ENCODE measurements at regions not wholly inside any gene's neighbourhood (a gene's known extent, or its start where the extent isn't known, plus 50 kb on each side); places are given as distances from the start of the nearest gene placed in this dataset.

- Histone ChIP-seq H3K27ac (no peak overlapping the region), H3K27me3 (replicated peaks; ENCODE audit: insufficient read depth) (no peaks in the 10 kb centered on the region), H3K36me3 (no peaks in the 10 kb centered on the region), H3K4me1 (replicated peaks) (no peaks in the 10 kb centered on the region), H3K4me3 (no peak overlapping the region), H3K9me3 (no peaks in the 10 kb centered on the region)
- intact Hi-C loops (cut with DNase I) = no loop called here
- TF ChIP-seq POLR2AphosphoS5 (IDR thresholded peaks at IDR 0.05) (no peak), POLR2A (IDR thresholded peaks at IDR 0.05) (no peak)
- 82% methylated on average over 6 of the region's 6 CpGs for WGBS
- no peak for DNase-seq (ENCODE audit: low spot score)
Observed at GRCh38 chr15:61403884-61404283, 174.8 kb upstream of the RORA start.

GRCh38 chr15:61401903-61402698, 173.0 kb upstream of the RORA start:
- Histone ChIP-seq H3K4me3 (no peak overlapping the region), H3K4me1 (replicated peaks) (no peaks in the 10 kb centered on the region), H3K36me3 (no peaks in the 10 kb centered on the region), H3K27ac (no peak overlapping the region), H3K9me3 (no peaks in the 10 kb centered on the region), H3K27me3 (replicated peaks; ENCODE audit: insufficient read depth) (no peaks in the 10 kb centered on the region)
- TF ChIP-seq CTCF (IDR thresholded peaks at IDR 0.05) (no peak), POLR2A (IDR thresholded peaks at IDR 0.05) (no peak), POLR2AphosphoS5 (IDR thresholded peaks at IDR 0.05) (no peak)
- intact Hi-C loops (cut with DNase I) = no loop called here
- no peak for DNase-seq (ENCODE audit: low spot score)
- WGBS = 98% methylated on average over 6 of the region's 6 CpGs

GRCh38 chr15:61398310-61398709, 169.2 kb upstream of the RORA start:
- Histone ChIP-seq H3K27ac (no peak overlapping the region), H3K9me3 (no peaks in the 10 kb centered on the region), H3K27me3 (replicated peaks; ENCODE audit: insufficient read depth) (no peaks in the 10 kb centered on the region), H3K36me3 (no peaks in the 10 kb centered on the region), H3K4me1 (replicated peaks) (no peaks in the 10 kb centered on the region), H3K4me3 (no peak overlapping the region)
- intact Hi-C loops (cut with DNase I) = no loop called here
- TF ChIP-seq CTCF (IDR thresholded peaks at IDR 0.05) = no peak
- no peak for DNase-seq (ENCODE audit: low spot score)

GRCh38 chr15:61396235-61396919, 167.3 kb upstream of the RORA start:
- H3K4me1 ChIP-seq (replicated peaks) = no peaks in the 10 kb centered on the region

GRCh38 chr15:61393949-61394348, 164.8 kb upstream of the RORA start:
- Histone ChIP-seq H3K9me3 (no peaks in the 10 kb centered on the region), H3K4me1 (replicated peaks) (no peaks in the 10 kb centered on the region), H3K27ac (no peak overlapping the region), H3K27me3 (replicated peaks; ENCODE audit: insufficient read depth) (no peaks in the 10 kb centered on the region), H3K4me3 (no peak overlapping the region), H3K36me3 (no peaks in the 10 kb centered on the region)
- intact Hi-C loops (cut with DNase I) = no loop called here
- WGBS = 8% methylated on average over 3 of the region's 3 CpGs
- TF ChIP-seq POLR2AphosphoS5 (IDR thresholded peaks at IDR 0.05) = peak; percentile 12
- no peak for TF ChIP-seq POLR2A (IDR thresholded peaks at IDR 0.05)
- DNase-seq (ENCODE audit: low spot score) = no peak

More at GRCh38 chr15:61396235-61396919, 167.3 kb upstream of the RORA start:
- H3K36me3 ChIP-seq = no peaks in the 10 kb centered on the region
- DNase-seq (ENCODE audit: low spot score) = no peak
- no peak overlapping the region for H3K27ac ChIP-seq
- intact Hi-C loops (cut with DNase I) = no loop called here
- no peaks in the 10 kb centered on the region for H3K27me3 ChIP-seq (replicated peaks; ENCODE audit: insufficient read depth)
- WGBS = 58% methylated on average over 5 of the region's 5 CpGs
- H3K9me3 ChIP-seq = no peaks in the 10 kb centered on the region
- no peak overlapping the region for H3K4me3 ChIP-seq
- no peak for TF ChIP-seq POLR2A (IDR thresholded peaks at IDR 0.05)
- TF ChIP-seq POLR2AphosphoS5 (IDR thresholded peaks at IDR 0.05) = no peak
- no peak for TF ChIP-seq CTCF (IDR thresholded peaks at IDR 0.05)
